ENCODE measurements at regions not wholly inside any gene's neighbourhood (a gene's known extent, or its start where the extent isn't known, plus 50 kb on each side); places are given as distances from the start of the nearest gene placed in this dataset.
"Not testable (repeated sequence)": the region's sequence is repeated elsewhere in the genome, so short reads cannot be mapped to it uniquely, and the experiment has no call there.

DNA sequence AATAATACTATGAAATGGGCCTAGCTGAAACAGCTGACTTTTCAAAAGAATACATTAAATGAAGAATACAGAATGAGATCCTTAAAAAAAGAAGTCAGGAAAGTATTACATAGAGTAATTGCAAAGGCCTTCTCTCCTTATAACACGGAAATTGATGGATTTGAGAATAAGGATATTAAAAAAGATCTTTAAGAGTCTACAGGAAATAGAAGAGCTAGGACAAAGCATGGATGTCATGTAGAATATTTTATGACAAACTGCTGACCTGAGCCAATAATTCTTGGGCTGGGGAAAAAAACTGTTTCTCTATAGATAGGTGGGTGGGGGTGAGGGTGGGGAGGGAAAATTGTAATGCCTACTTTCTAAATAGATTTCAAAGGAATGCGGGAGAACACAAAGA lies 633.6 kb downstream of the TTLL7 start:
- DNase-seq = not testable (repeated sequence)

DNA sequence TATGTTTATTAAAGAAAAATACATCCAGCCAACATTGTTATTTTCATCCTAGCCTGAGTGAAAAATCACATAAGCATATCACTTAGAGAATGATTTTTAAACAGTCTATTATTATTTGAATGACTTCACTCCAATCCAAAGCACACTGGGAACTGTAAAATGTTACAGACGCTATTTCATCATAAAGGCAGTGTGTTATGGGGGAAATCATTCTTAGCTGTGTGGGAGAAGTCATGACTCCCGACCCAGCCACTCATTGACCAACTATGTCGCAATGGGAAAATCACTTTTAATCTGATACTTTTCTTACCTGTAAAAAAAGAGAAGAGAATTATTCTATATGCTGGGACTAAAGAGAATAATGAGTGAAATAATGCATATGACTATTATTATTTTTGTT lies 653.6 kb downstream of the TTLL7 start:
- not testable (repeated sequence) for DNase-seq

DNA sequence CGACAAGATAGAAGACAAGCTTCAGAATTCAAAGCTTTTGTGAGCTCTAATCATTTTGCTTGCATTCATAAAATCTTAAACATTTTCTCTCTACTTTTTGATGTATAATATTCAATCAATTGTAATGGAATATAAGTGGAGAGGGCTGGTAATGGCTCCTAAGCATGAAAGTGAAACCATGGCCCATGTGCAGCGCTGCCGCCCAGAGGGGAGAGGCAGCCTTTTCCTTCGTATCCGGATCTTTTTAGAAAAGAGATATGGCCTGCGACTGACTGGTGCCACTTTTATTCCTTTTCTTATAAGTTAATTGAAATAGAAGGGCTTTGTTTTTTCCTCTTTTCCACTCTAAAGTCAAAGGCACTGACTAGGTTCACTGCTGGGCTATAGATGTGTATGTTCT lies 655.2 kb downstream of the TTLL7 start:
- not testable (repeated sequence) for DNase-seq

DNA sequence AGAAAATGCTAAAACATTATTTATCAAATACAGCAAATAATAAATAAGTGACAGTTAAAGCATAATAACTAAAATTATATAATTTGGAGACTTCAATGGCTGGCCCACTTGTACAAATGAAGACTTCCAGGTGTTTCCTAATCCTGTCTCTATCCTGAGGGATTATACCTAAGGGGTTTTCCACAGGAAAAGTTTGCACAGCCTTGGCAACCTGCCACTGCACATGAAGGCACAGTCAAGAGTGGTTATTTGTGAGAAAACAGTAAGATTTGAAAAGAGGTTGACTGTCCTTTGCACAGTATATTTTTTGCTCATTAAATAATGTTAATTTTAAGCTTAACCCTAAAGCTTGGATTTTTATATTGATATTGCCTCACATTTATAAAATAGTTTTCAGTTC lies 655.9 kb downstream of the TTLL7 start:
- not testable (repeated sequence) for DNase-seq

DNA sequence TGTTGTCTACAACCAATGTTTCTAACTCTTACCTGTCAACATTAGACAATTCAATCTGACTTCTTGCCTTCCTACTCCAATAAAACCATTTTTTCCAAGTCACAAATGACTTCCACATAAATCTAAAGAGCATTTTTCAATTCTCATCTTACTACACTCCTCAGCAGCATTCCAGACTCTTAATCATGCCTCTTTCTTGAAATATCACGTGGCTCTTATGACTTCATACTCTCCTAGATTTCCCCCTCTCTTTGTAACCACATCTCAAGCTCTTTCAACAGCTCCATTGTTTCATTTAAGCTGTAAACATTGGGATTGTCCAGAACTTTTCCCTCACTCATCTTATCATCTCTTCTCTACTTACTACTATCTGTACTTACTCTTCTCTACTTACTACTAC lies 666.6 kb downstream of the TTLL7 start:
- not testable (repeated sequence) for DNase-seq

DNA sequence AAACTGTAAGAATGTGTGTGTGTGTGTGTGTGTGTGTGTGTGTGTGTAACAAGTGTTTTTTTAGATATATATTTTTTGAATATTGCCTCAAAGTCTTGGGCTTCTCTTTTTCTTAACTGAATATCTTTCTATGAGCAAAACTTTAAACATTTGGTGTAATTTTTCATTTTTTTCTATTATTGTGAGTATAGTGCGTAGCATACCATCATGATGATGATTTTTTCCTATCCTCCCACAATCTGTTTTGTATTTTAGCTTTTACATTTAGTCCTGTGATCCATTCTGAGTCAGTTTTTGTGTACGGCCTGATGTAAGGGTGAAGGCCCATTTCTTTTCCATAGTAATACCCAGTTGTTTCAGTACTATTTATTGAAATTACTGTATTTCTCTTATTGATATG lies 680.6 kb downstream of the TTLL7 start:
- DNase-seq = no peak

DNA sequence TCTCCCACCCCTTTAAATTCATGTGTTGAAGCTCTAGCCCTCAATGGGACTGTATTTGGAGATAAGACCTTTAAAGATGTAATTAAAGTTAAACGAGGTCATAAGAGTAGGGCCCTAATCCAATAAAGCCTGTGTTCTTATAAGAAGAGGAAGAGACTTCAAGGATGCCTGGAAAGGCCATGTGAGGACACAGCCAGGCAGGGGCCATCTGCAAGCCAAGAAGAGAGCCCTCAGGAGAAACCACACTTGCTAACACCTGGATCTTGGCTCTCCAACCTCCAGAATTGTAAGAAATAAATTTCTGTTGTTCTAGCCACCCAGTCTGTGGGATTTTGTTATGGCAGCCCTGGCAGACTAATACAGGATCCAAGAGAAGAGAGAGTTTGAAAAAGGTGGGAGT lies 683.5 kb downstream of the TTLL7 start:
- DNase-seq = not testable (repeated sequence)

DNA sequence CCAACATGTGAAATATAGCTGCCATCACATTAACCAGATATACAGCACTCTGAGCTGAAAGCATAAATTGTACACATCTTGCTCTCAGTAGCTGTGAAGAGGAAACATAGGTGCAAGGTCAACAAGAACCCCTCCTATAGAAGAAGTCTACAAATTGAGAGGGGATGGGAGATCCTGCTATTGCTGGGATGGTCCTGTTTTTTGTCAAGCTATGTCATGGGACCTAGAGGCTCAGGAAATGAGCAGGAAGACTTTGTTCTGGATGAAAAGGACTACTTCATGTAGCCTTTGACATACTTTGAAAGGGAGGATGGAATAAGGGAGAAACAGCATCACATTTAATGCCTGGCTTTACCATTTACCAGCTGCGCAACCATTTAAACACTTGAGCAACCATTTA lies 688.8 kb downstream of the TTLL7 start:
- DNase-seq = not testable (repeated sequence)

DNA sequence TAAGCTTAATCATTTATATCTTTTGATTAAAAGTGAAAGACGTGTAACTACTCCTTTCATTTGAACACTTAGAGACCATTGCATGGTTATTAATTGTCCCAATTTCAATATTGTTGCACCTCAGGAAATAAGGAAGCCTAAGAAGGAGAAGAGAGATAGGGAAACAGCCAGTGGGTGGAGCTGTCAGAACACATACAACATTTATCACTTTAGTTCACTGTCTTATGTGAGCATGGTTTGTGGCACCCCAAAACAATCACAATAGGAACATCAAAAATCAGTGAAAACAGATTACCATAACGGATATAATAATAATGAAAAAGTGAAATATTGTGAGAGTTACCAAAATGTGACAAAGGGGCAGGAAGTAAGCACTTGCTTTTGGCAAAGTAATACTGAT lies 689.9 kb downstream of the TTLL7 start:
- DNase-seq = not testable (repeated sequence)

DNA sequence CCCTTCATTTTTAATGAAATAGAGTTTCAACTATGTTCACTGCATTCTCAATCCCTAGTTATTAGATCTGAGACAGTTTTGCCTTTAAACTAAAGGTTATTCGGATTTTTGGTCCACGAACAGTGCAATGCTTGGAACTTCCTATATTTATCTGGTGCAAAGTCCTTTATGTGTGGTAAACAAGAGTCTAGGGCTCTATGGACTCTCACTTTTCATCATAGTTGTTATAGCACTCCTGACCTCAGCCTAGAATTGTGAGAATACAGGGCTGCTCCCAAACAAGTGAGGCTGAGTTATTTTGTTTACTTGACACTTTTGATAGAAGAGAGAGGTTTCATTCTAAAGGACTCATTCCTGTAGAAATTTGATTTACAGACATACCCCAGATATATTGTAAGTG lies 692.1 kb downstream of the TTLL7 start:
- not testable (repeated sequence) for DNase-seq

DNA sequence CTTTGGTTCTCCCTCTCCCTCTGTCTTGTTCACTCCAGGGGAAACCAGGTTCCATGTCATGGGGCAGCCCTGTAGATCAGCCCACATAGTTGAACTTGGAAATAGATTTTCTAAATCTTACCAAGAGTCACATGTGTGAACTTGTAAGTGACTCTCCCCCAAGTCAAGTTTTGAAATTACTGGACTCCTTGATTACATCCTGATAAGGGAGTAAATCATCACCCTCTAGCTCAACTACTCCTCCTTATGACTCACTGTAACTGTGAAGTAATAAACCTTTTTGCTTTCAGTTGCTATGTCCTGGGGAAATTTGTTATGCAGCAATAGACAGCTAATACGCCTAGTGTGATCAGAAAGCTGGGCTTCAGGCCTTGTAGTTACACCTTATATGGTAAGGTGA lies 703.3 kb downstream of the TTLL7 start:
- not testable (repeated sequence) for DNase-seq

DNA sequence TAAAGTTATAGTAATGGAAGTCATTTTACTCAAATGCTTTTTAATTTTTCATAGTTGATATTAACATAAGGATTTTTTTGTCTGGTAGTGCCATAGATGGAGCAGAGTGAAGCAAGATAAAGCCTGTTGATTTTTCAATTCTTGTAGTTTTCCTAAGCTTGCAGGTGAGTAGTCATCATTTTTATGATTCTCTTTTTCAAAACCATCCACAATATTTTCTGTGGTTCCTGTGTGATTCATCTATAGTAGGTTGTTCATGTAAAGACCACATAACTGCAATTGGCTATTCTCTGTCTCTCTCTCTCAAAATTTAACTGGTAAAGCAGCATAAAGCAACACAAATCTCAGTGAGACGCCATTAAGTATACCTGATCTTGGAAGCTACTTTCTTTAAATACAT lies 711.5 kb downstream of the TTLL7 start:
- DNase-seq = not testable (repeated sequence)

DNA sequence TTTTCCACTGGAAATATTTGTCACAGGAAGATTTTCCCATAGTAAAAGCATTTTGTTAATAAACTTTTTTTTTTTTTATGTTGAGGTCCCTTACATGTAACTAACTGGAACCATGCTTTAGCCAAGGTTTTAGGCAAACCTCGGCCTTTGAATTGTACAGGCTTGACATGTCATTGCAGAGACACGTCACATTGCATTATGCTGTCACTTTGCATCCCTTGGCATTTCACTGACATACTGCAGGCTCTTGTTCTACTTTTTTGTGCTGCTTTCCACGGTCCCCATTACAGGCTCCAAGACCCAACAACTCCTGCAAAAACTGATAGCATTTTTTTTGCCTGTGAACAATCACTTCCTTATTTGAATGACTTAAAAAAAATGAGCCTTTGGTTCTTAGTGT lies 724.3 kb downstream of the TTLL7 start:
- not testable (repeated sequence) for DNase-seq

DNA sequence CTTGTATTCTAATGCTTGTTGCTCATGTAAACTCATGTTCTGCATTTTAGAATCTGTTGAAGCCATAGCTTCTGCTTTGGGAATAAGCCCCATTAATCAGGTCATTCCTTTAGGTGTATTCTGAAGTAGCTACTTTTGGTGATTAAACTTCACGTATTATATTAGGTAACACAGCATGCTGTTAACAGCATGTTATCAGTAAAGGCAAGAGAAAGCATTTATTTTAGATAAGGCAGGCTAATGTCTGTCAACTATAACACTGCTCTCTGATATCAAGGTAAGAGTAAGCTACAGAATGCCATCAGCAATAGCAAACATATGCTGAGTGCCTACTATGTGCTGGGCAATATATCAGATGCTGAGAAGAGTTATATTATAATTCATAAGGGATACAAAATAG lies 726.4 kb downstream of the TTLL7 start:
- DNase-seq = not testable (repeated sequence)

DNA sequence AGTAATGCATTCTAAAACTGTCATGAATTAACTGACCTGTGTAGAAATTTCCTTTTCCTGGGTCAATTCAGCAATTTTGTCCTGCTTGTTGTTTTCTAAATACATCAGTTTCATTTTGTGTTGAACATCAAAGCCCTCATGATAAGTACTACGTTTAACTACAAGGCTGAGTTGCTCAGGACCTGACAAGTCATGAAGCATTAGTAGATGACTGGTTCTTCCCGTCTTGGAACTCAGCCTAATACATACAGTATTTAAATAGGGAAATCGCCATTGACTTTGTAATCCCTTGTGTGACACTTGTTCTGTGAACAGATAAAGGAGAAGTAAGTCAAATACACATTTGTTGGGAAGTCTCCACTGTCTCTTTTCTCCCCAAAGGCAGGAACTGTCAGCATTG lies 727.1 kb downstream of the TTLL7 start:
- not testable (repeated sequence) for DNase-seq

DNA sequence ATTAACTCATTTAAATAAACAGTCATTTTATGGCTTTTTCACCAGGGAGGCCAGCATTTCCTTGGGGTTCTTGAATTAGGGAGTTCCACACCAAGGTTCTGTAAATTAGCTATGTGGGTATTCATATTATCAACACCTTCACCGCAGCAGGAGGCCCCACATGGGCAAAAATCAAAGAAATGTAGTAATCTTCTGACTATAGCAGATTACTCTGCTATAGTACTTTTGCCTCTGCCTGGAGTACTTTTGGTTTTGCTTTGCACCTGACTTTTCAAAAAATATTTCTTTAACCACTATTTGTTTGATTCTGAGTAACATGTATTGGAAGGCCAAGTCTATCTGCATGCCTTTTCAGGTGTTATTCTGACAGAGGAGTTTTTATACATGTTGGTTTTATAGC lies 728.1 kb downstream of the TTLL7 start:
- DNase-seq = not testable (repeated sequence)

DNA sequence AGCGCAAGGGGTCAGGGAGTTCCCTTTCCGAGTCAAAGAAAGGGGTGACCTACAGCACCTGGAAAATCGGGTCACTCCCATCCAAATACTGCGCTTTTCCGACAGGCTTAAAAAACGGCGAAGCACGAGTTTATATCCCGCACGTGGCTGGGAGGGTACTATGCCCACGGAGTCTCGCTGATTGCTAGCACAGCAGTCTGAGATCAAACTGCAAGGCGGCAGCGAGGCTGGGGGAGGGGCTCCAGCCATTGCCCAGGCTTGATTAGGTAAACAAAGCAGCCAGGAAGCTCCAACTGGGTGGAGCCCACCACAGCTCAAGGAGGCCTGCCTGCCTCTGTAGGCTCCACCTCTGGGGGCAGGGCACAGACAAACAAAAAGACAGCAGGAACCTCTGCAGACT lies 735.1 kb downstream of the TTLL7 start:
- DNase-seq = not testable (repeated sequence)

DNA sequence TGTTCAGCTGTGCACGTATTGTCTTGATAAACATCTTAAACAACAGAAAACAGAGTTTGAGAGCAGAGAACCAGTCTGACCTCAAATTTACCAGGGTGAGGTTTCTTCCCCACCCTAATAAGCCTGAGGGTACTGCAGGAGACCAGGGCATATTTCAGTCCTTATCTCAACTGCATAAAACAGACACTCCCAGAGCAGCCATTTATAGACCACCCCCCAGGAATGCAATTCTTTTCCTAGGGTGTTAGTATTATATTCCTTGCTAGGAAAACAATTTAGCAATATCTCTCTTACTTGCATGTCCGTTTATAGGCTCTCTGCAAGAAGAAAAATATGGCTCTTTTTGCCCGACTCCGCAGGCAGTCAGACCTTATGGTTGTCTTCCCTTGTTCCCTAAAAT lies 747.2 kb downstream of the TTLL7 start:
- not testable (repeated sequence) for DNase-seq

DNA sequence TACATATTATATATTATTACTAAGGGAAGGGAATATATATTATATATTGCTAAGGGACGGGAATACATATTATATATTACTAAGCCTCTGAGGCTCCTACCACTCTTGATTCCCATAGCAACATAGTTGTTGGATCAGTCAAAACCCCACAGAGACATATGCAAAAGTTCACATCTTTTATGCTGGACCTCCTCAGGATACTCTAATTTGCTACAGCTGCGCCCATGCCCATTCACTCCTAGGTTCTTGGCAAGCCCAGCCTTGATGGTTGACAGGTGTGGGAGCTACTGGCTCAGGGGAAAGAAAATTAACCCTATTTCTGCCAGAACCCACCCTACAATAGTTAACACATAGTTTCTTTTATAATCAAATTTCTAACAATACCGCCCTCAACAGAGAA lies 752.2 kb downstream of the TTLL7 start:
- DNase-seq = not testable (repeated sequence)

DNA sequence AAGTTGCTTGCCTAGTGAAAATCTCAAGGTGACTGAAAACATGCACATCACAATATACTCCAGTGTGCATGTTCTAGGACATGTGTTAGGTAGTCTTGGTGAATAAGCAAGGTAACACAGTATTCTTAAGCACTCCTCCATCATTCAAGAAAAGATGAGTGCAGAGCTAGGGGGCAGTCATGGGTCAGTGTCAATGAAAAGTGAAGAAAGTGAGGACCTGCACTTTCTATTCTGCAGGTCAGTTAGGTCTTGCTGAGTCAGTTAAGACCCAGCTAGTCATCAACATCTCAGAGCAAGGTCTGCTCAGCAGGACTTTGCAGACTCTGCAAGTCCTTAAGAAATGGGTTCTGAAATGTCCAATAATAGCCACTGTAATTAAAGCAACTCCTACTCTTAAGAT lies 754.1 kb downstream of the TTLL7 start:
- not testable (repeated sequence) for DNase-seq

DNA sequence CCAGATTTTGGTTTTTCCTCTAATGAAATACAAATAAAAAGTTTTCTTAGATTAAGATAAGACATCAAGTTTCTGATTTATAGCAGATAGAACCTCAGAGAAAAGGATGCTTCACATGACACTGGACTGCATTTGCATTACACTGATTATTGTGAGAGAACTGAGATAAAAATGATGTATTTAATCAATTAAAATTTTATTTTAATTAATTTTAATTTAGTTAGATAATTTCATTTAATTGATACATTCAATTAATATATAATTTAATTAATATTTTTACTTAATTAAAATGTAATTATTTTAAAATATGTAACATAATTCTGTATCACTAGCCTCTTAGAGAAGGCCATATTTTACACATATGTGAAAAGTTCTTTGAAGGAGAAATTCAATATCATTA lies 759.4 kb downstream of the TTLL7 start:
- DNase-seq = not testable (repeated sequence)

DNA sequence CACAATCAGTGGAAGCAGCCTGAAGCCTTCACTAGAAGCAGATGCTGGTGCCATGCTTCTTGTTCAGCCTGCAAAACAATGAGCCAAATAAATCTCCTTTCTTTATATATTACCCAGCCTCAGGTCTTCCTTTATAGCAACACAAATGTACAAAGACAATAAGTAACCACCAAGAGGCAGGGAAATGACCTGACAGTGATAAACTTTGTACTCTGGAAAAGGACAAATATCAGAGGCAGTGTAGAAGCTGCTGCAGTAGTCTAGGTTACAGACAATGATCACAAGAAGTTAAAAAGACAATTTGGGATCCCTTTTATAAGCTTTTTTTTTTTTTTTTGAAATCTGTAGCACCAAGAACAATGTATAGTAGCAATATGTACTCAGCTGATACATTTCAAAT lies 760.3 kb downstream of the TTLL7 start:
- not testable (repeated sequence) for DNase-seq

DNA sequence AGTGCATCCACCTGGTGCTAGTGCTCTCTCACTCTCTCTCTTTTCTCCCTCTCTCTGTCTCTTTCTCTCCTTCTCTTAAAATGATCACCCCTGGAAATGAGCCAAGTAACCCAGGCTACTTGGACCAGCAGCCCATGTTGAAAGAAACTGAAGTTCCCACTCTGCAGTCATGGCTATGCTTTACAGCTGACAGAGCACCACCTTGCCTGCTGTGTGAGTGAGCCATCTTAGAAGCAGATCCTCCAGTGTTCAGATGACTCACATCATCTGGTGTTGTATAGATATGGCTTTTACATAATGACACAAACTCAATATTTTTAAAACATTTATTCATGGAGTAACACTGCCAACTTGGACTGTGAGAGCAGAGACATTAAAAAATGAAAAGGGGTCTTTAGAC lies 779.1 kb downstream of the TTLL7 start:
- not testable (repeated sequence) for DNase-seq

DNA sequence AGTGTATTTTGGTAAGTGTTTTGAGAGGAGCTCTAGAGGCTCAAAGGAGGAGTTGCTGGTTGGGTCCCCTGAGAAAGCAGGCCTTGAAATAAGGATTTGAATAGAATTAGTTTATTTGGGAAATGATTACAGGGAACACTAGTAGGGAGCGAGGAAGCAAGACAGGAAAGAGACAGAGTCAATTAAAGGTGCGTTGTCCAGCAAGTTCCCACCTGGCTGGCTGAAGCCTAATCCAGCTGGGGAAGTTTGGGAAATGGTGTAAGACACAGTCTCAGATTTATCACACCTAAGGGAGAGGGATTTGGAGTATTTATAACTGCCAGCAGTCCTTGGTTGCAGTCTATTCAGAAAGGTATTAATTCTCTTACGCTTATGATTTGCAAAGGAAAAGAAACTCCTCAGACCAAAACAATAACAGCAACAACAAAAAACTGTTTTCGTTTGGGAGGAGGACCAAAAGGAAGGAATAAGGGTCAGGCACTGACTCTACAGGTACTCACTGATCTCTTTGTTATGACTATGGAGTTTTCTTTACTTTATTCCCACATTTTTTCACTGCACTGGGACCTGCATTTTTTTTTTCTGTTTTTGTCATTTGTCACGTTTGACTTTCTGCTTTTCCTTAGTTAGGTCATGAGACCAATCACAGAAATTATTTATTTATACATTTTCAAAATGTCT lies 780.8 kb downstream of the TTLL7 start:
- DNase-seq = not testable (repeated sequence)

DNA sequence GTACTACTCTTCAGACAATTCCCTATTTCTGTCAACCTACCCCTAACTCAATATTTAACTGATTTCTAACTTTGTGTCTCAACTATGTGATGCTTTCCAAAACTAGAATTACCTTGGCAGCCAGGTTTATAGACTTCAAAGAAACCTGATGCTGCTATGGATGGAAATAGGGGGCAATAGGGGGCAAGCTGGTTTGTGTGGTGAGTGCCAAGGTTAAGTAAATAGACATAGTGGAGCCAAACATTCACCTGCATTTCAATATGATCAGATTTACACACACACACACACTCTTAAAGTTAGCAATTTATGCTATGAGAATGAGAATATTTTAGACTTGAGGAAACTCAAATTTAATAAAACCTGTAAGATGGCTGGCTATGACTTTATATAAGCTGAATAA lies 784.6 kb downstream of the TTLL7 start:
- DNase-seq = not testable (repeated sequence)

All from activated CD4-positive, CD25-positive, alpha-beta regulatory T cell treated with anti-CD3 and anti-CD28 coated beads, Interleukin-2, amount 50 U/mL, for 72 hours (primary cell).